GM12878 (cell line): ENCODE measurements at regions not wholly inside any gene's neighbourhood (a gene's known extent, or its start where the extent isn't known, plus 50 kb on each side); places are given as distances from the start of the nearest gene placed in this dataset.

Experiments
- ATAC-seq: fragments of 200-7000 bp; cut with Tn5 transposase; 3 replicates; pipeline ENCODE4 v1.9.1; 2020; ENCODE audit warnings: mild to moderate bottlenecking, moderate library complexity
- BruUV-seq: library from RNA; stranded (reverse); fragments of 400-500 nt; replicated peaks from 2 replicates; lab custom pipeline; 2021; lab: Mats Ljungman, UMichigan
- CTCF ChIA-PET: fragments of 300-600 bp; sonication (Branson Sonifier 250); formaldehyde crosslinking; extraction: SDS; loops from one replicate; lab custom pipeline; 2021; ENCODE audit warnings: inconsistent platforms; lab: Yijun Ruan, JAX
- POLR2A ChIA-PET: fragments of 350-600 bp; formaldehyde crosslinking; extraction: SDS; loops from one replicate; lab custom pipeline; 2021; ENCODE audit warnings: inconsistent platforms; lab: Charles Lee
- RAD21 ChIA-PET: fragments of 300-600 bp; sonication (Branson Sonifier 250); formaldehyde crosslinking; loops from one replicate; lab custom pipeline; 2023; ENCODE audit warnings: antibody characterized with exemption; ENCODE audit not compliant: unreplicated experiment; lab: Charles Lee
- SMC1A ChIA-PET: fragments of 300-600 bp; sonication (Branson Sonifier 250); formaldehyde crosslinking; loops from one replicate; lab custom pipeline; 2023; ENCODE audit not compliant: unreplicated experiment, uncharacterized antibody; lab: Charles Lee
- DNase-seq: peaks from one replicate; pipeline ENCODE4 v3.0.0-alpha.2; 2011; ENCODE audit warnings: low read depth, low spot score
- FAIRE-seq: peaks from 3 replicates; lab custom pipeline; 2011; peaks lifted over from hg19 to GRCh38; lab: Jason Lieb, UNC
- H2AFZ ChIP-seq: 2 replicates; pipeline ENCODE4 v1.6.0; 2011; ENCODE audit warnings: low read depth, low read length, control low read depth; ENCODE audit not compliant: control insufficient read depth
- H3K27ac ChIP-seq: 2 replicates; pipeline ENCODE4 v1.5.1; 2011; ENCODE audit warnings: control low read depth; ENCODE audit not compliant: control insufficient read depth, insufficient read depth
- H3K27me3 ChIP-seq, 2 experiments: replicated peaks in 1 of 2; 2 replicates each; pipeline versions ENCODE4 v1.6.0 to v1.6.1; 2011; ENCODE audit warnings: low read length in 1 of 2; ENCODE audit not compliant: control insufficient read depth in 2 of 2, insufficient read depth in 2 of 2
- H3K36me3 ChIP-seq, 2 experiments: 2 replicates each; pipeline ENCODE4 v1.5.1; 2011; ENCODE audit warnings: low read length in 1 of 2; ENCODE audit not compliant: control insufficient read depth in 2 of 2, insufficient read depth in 2 of 2
- H3K4me1 ChIP-seq: 2 replicates; pipeline ENCODE4 v1.6.1; 2011; ENCODE audit warnings: mild to moderate bottlenecking, low read length, moderate library complexity, mixed read lengths; ENCODE audit not compliant: control insufficient read depth, insufficient read depth
- H3K4me2 ChIP-seq: 2 replicates; pipeline ENCODE4 v1.6.0; 2011; ENCODE audit warnings: control low read depth; ENCODE audit not compliant: control insufficient read depth, insufficient read depth
- H3K4me3 ChIP-seq: fragments of 200-600 bp; sonication (generic); 2 replicates; pipeline ENCODE4 v1.5.1; 2016
- H3K79me2 ChIP-seq: 2 replicates; pipeline ENCODE4 v1.6.0; 2011; ENCODE audit warnings: low read length; ENCODE audit not compliant: control insufficient read depth, insufficient read depth
- H3K9ac ChIP-seq: 2 replicates; pipeline ENCODE4 v1.8.0; 2011; ENCODE audit warnings: low read length, control low read depth, mixed read lengths; ENCODE audit not compliant: control insufficient read depth, insufficient read depth
- H3K9me3 ChIP-seq: replicated peaks from 3 replicates; pipeline ENCODE4 v1.5.1; 2011; ENCODE audit warnings: mild to moderate bottlenecking, low read length; ENCODE audit not compliant: control insufficient read depth, insufficient read depth
- H4K20me1 ChIP-seq: 2 replicates; pipeline ENCODE4 v1.6.0; 2011; ENCODE audit not compliant: control insufficient read depth, insufficient read depth
- BCL11A ChIP-seq: IDR thresholded peaks from 2 replicates; pipeline ENCODE4 v1.6.1; 2011; ENCODE audit warnings: low read depth, low read length
- BHLHE40 ChIP-seq, 2 experiments: fragments of 450-650 bp in 1 of 2; IDR thresholded peaks; 2 replicates each; pipeline ENCODE4 v1.6.1; 2011 to 2017; ENCODE audit warnings: low read depth in 2 of 2, borderline replicate concordance in 1 of 2, improper control_type of control experiment in 1 of 2, low read length in 1 of 2, mild to moderate bottlenecking in 1 of 2
- CBX5 ChIP-seq: sonication (generic); IDR thresholded peaks from 2 replicates; pipeline ENCODE4 v1.6.1; 2016; ENCODE audit warnings: low read depth, moderate library complexity, mild to moderate bottlenecking, inconsistent platforms
- CREM ChIP-seq: IDR thresholded peaks from 2 replicates; pipeline ENCODE4 v1.6.1; 2014; ENCODE audit warnings: antibody characterized with exemption, low read depth
- MTA3 ChIP-seq: IDR thresholded peaks from 2 replicates; pipeline ENCODE4 v1.6.1; 2012; ENCODE audit warnings: low read length, inconsistent platforms, borderline replicate concordance
- PBX3 ChIP-seq: IDR thresholded peaks from 2 replicates; pipeline ENCODE4 v1.6.1; 2011; ENCODE audit warnings: mild to moderate bottlenecking, low read depth, low read length, moderate library complexity; ENCODE audit not compliant: insufficient replicate concordance
- SP1 ChIP-seq: IDR thresholded peaks from one replicate; pipeline ENCODE4 v1.6.1; 2011; ENCODE audit warnings: low read depth, low read length
- ZNF24 ChIP-seq: fragments of 450-650 bp; IDR thresholded peaks from 2 replicates; pipeline ENCODE4 v1.6.1; 2017; ENCODE audit warnings: antibody characterized with exemption, mild to moderate bottlenecking
- WGBS: methylation state at CpG from one replicate; pipeline ENCODE4 v1.1.6; 2016; ENCODE audit warnings: low lambda C conversion rate; ENCODE audit not compliant: insufficient replicate concordance, insufficient coverage; ENCODE audit errors: missing lambda C conversion rate; 5-methylcytosine and 5-hydroxymethylcytosine counted together
- in situ Hi-C: fragments of 300-500 bp; cut with MboI; formaldehyde crosslinking; loops from 9 replicates; pipeline ENCODE4 v1.14.3; 2018; ENCODE audit warnings: mixed read lengths
- intact Hi-C: fragments of 100-400 bp; cut with micrococcal nuclease; formaldehyde crosslinking; loops from one replicate; pipeline ENCODE4 v1.14.2; 2022; ENCODE audit not compliant: unreplicated experiment
- TF ChIP-seq, protein P1 (sequence below): fragments of 450-650 bp; IDR thresholded peaks from 2 replicates; pipeline ENCODE4 v1.6.1; 2018; ENCODE audit warnings: mild to moderate bottlenecking, low read depth, moderate library complexity; ENCODE audit not compliant: partially characterized antibody
- TF ChIP-seq, protein P2 (sequence below): fragments of 450-650 bp; IDR thresholded peaks from 2 replicates; pipeline ENCODE4 v1.6.1; 2017; ENCODE audit warnings: antibody characterized with exemption, mild to moderate bottlenecking, moderate library complexity

- no peaks in the 10 kb centered on the region for H3K9me3 ChIP-seq
- in situ Hi-C loops (no loop called here), intact Hi-C loops (no loop called here)
- H3K4me3 ChIP-seq: no peak overlapping the region
- no peaks in the 10 kb centered on the region for H3K36me3 ChIP-seq
- H3K4me2 ChIP-seq: no peak overlapping the region
- ChIA-PET RAD21 (no interaction called here), POLR2A (no interaction called here), SMC1A (no interaction called here), CTCF (no interaction called here)
- WGBS: 26% methylated on average over 5 of the region's 5 CpGs
- no peak for TF ChIP-seq CREM
- TF ChIP-seq, protein P1, sequence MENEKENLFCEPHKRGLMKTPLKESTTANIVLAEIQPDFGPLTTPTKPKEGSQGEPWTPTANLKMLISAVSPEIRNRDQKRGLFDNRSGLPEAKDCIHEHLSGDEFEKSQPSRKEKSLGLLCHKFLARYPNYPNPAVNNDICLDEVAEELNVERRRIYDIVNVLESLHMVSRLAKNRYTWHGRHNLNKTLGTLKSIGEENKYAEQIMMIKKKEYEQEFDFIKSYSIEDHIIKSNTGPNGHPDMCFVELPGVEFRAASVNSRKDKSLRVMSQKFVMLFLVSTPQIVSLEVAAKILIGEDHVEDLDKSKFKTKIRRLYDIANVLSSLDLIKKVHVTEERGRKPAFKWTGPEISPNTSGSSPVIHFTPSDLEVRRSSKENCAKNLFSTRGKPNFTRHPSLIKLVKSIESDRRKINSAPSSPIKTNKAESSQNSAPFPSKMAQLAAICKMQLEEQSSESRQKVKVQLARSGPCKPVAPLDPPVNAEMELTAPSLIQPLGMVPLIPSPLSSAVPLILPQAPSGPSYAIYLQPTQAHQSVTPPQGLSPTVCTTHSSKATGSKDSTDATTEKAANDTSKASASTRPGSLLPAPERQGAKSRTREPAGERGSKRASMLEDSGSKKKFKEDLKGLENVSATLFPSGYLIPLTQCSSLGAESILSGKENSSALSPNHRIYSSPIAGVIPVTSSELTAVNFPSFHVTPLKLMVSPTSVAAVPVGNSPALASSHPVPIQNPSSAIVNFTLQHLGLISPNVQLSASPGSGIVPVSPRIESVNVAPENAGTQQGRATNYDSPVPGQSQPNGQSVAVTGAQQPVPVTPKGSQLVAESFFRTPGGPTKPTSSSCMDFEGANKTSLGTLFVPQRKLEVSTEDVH: no peak
- no peak for TF ChIP-seq BHLHE40 (IDR thresholded peaks at IDR 0.05; ENCODE audit: borderline replicate concordance in 1 of 2, low read depth in 2 of 2, low read length in 1 of 2)
- TF ChIP-seq MTA3: no peak
- TF ChIP-seq ZNF24: no peak
- no peak for TF ChIP-seq BCL11A
- TF ChIP-seq, protein P2, sequence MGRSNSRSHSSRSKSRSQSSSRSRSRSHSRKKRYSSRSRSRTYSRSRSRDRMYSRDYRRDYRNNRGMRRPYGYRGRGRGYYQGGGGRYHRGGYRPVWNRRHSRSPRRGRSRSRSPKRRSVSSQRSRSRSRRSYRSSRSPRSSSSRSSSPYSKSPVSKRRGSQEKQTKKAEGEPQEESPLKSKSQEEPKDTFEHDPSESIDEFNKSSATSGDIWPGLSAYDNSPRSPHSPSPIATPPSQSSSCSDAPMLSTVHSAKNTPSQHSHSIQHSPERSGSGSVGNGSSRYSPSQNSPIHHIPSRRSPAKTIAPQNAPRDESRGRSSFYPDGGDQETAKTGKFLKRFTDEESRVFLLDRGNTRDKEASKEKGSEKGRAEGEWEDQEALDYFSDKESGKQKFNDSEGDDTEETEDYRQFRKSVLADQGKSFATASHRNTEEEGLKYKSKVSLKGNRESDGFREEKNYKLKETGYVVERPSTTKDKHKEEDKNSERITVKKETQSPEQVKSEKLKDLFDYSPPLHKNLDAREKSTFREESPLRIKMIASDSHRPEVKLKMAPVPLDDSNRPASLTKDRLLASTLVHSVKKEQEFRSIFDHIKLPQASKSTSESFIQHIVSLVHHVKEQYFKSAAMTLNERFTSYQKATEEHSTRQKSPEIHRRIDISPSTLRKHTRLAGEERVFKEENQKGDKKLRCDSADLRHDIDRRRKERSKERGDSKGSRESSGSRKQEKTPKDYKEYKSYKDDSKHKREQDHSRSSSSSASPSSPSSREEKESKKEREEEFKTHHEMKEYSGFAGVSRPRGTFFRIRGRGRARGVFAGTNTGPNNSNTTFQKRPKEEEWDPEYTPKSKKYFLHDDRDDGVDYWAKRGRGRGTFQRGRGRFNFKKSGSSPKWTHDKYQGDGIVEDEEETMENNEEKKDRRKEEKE: no peak
- no peak for TF ChIP-seq SP1
- no peak for TF ChIP-seq PBX3
- no peak for TF ChIP-seq CBX5
- ATAC-seq (no peak), FAIRE-seq (no peak), DNase-seq (no peak)
- no peak overlapping the region for H3K9ac ChIP-seq
- no TSS peak for BruUV-seq
- no peaks in the 10 kb centered on the region for H3K4me1 ChIP-seq
- H3K79me2 ChIP-seq: no peaks in the 10 kb centered on the region
- no peaks in the 10 kb centered on the region for H4K20me1 ChIP-seq
- no peak overlapping the region for H2AFZ ChIP-seq
- H3K27me3 ChIP-seq: peaks cover 0 to under 1% of the 10 kb centered on the region in 2 experiments; a peak in 1 of 4 replicates
- no peak overlapping the region for H3K27ac ChIP-seq
These were observed 162.4 kb upstream of the SYT13 start for GRCh38 chr11:45448561-45448960.
